ENCODE measurements at regions not wholly inside any gene's neighbourhood (a gene's known extent, or its start where the extent isn't known, plus 50 kb on each side); places are given as distances from the start of the nearest gene placed in this dataset.
"Not testable (repeated sequence)": the region's sequence is repeated elsewhere in the genome, so short reads cannot be mapped to it uniquely, and the experiment has no call there.

DNA sequence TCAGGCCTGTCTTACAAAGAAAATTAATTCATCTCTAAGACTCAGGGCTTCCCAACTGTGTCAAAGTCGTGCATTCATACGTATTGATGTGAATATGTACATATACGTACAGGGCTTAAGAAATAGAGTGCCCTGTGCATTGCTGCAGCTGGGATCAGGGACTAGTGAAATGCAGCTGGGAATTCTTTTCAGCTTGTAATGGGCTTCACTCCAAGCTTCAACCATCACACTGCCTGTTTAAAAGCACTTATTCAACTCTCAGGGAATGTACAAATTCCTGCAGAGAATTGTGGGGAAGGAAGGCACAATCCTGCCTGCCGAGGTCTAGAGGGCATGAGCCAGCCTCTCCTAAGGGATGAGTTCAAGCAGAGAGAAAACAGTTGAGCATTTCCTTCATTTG is 59.6 kb upstream of the MAN2A1 start:
- Histone ChIP-seq H3K4me3 (ENCODE audit: low read length in 2 of 2) (no peak overlapping the region), H3K4me1 (ENCODE audit: insufficient read depth, low read length) (no peaks in the 10 kb centered on the region), H3K27me3 (ENCODE audit: insufficient read depth, low read length) (no peaks in the 10 kb centered on the region), H3K36me3 (ENCODE audit: insufficient read depth, low read length) (no peaks in the 10 kb centered on the region), H3K27ac (ENCODE audit: low read depth, low read length) (no peak overlapping the region), H3K9me3 (ENCODE audit: control insufficient read depth in 1 of 2, low read length in 2 of 2) (no peaks in the 10 kb centered on the region)
- H3K4me1 Mint-ChIP-seq = no peaks in the 10 kb centered on the region
- H3K4me3 Mint-ChIP-seq = no peak overlapping the region
- ChIA-PET CTCF (ENCODE audit: partially characterized antibody) (no interaction called here), POLR2A (ENCODE audit: partially characterized antibody) (no interaction called here)
- H3K27ac Mint-ChIP-seq = no peak overlapping the region
- intact Hi-C loops (cut with micrococcal nuclease) = no loop called here
- no peak for DNase-seq
- peaks cover 12 to 22% of the 10 kb centered on the region in 2 donors for H3K27me3 Mint-ChIP-seq
- H3K9me3 Mint-ChIP-seq = peaks cover 0 to 9% (median 2%) of the 10 kb centered on the region in 8 donors
- no peaks in the 10 kb centered on the region for H3K36me3 Mint-ChIP-seq

DNA sequence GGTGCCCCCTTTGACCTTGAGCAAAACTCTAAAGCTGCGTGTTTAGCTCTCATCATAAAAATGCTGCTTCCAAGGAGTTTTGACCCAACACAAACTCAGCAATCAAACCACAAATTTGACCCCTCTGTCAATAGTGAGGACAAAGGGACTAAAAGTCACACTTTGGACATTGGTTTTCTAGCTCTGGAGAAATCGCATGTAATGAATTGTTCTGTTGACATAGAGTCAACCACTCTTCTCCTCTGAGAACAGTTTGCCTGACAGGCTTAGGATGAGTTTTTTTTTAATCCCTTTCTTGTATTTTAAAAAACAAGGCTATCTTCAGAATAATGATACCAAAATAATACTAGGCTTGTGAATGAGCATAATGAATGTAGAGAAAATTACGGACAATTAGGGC is 61.1 kb upstream of the MAN2A1 start:
- Histone ChIP-seq H3K27me3 (ENCODE audit: insufficient read depth, low read length) (no peaks in the 10 kb centered on the region), H3K4me1 (ENCODE audit: insufficient read depth, low read length) (no peaks in the 10 kb centered on the region), H3K27ac (ENCODE audit: low read depth, low read length) (no peak overlapping the region), H3K9me3 (ENCODE audit: control insufficient read depth in 1 of 2, low read length in 2 of 2) (no peaks in the 10 kb centered on the region), H3K36me3 (ENCODE audit: insufficient read depth, low read length) (no peaks in the 10 kb centered on the region), H3K4me3 (ENCODE audit: low read length in 2 of 2) (no peak overlapping the region)
- no peak overlapping the region for H3K27ac Mint-ChIP-seq
- CTCF ChIA-PET (ENCODE audit: partially characterized antibody) = no interaction called here
- H3K36me3 Mint-ChIP-seq = no peaks in the 10 kb centered on the region
- peaks cover 8 to 19% of the 10 kb centered on the region in 2 donors for H3K27me3 Mint-ChIP-seq
- POLR2A ChIA-PET (ENCODE audit: partially characterized antibody) = no interaction called here
- no peaks in the 10 kb centered on the region for H3K4me1 Mint-ChIP-seq
- peaks cover 0 to 12% (median 3%) of the 10 kb centered on the region in 8 donors for H3K9me3 Mint-ChIP-seq
- intact Hi-C loops (cut with micrococcal nuclease) = no loop called here
- no peak overlapping the region for H3K4me3 Mint-ChIP-seq
- no peak for DNase-seq

DNA sequence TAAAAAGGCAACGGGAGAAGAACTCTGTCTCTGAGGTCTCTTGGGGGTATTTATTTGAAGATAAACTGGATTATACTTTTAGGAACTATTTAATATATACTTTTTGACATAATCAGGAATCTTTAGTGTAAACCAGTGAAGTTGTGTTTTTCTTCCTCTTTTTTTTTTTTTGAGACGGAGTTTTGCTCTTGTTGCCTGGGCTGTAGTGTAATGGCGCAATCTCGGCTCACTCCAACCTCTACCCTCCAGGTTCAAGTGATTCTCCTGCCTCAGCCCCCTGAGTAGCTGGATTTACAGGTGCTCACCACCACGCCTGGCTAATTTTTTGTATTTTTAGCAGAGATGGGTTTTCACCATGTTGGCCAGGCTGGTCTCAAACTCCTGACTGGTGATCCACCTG is 68.5 kb upstream of the MAN2A1 start:
- intact Hi-C loops (cut with micrococcal nuclease); H3K36me3 ChIP-seq (ENCODE audit: insufficient read depth, low read length); H3K4me3 ChIP-seq (ENCODE audit: low read length in 2 of 2); H3K4me1 Mint-ChIP-seq; H3K4me3 Mint-ChIP-seq; POLR2A ChIA-PET (ENCODE audit: partially characterized antibody); H3K9me3 ChIP-seq (ENCODE audit: control insufficient read depth in 1 of 2, low read length in 2 of 2); H3K36me3 Mint-ChIP-seq; CTCF ChIA-PET (ENCODE audit: partially characterized antibody); H3K27me3 ChIP-seq (ENCODE audit: insufficient read depth, low read length); H3K27ac ChIP-seq (ENCODE audit: low read depth, low read length); H3K4me1 ChIP-seq (ENCODE audit: insufficient read depth, low read length); H3K27me3 Mint-ChIP-seq; H3K27ac Mint-ChIP-seq; DNase-seq: not testable (repeated sequence)
- peaks cover 0 to 10% (median 1%) of the 10 kb centered on the region in 8 donors for H3K9me3 Mint-ChIP-seq

DNA sequence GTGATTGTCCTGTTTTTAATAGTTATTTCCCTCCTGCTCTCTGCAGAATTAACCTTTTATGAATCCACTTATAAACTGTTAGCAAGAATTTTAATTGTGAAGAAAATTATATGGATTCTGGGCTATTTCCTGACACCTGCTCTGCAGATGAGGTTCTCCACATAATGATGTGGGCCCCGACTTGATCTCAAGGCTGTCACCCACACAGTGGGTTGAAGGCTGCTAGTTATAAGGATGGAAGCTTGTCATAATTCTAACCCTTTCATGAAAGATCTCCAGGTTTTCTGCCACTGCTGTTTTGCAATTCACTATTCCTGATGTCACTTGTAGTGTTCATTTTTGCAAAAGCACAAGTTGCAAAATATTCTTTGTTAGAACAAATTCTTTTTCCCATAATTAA is 69.1 kb upstream of the MAN2A1 start:
- Histone ChIP-seq H3K9me3 (ENCODE audit: control insufficient read depth in 1 of 2, low read length in 2 of 2) (no peaks in the 10 kb centered on the region), H3K27ac (ENCODE audit: low read depth, low read length) (no peak overlapping the region), H3K27me3 (ENCODE audit: insufficient read depth, low read length) (no peaks in the 10 kb centered on the region), H3K4me1 (ENCODE audit: insufficient read depth, low read length) (no peaks in the 10 kb centered on the region), H3K4me3 (ENCODE audit: low read length in 2 of 2) (no peak overlapping the region), H3K36me3 (ENCODE audit: insufficient read depth, low read length) (no peaks in the 10 kb centered on the region)
- intact Hi-C loops (cut with micrococcal nuclease) = no loop called here
- Mint-ChIP-seq H3K27ac (no peak overlapping the region), H3K4me1 (no peaks in the 10 kb centered on the region), H3K9me3 (peaks cover 0 to 6% (median 0%) of the 10 kb centered on the region in 8 donors), H3K4me3 (no peak overlapping the region), H3K27me3 (peaks cover 1% of the 10 kb centered on the region in 2 donors), H3K36me3 (no peaks in the 10 kb centered on the region)
- CTCF ChIA-PET (ENCODE audit: partially characterized antibody) = no interaction called here
- no peak for DNase-seq
- POLR2A ChIA-PET (ENCODE audit: partially characterized antibody) = no interaction called here

DNA sequence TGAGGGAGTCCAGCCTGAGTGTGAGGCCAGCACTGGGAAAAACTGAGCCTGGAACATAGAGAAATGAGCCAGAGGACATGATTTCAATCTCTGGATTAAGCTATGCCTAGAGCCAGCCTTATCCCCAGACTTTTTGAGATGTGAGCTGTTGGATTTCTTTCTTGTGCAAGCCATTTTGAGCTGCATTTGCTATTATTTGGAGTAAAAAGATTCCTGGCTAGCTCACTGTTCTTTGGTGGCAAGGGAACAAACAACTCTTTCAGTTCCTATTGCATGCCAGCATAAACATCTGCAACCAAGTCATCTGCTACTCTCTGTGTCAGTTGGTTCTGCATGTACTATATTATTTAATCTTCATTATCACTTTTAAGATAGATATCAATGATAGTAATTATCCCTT is 70.1 kb upstream of the MAN2A1 start:
- Histone ChIP-seq H3K27ac (ENCODE audit: low read depth, low read length) (no peak overlapping the region), H3K4me3 (ENCODE audit: low read length in 2 of 2) (no peak overlapping the region), H3K4me1 (ENCODE audit: insufficient read depth, low read length) (no peaks in the 10 kb centered on the region), H3K27me3 (ENCODE audit: insufficient read depth, low read length) (no peaks in the 10 kb centered on the region), H3K36me3 (ENCODE audit: insufficient read depth, low read length) (no peaks in the 10 kb centered on the region), H3K9me3 (ENCODE audit: control insufficient read depth in 1 of 2, low read length in 2 of 2) (no peaks in the 10 kb centered on the region)
- POLR2A ChIA-PET (ENCODE audit: partially characterized antibody) = no interaction called here
- no peak for DNase-seq
- intact Hi-C loops (cut with micrococcal nuclease) = no loop called here
- H3K4me3 Mint-ChIP-seq = no peak overlapping the region
- H3K27ac Mint-ChIP-seq = no peak overlapping the region
- no peaks in the 10 kb centered on the region for H3K4me1 Mint-ChIP-seq
- peaks cover 1% of the 10 kb centered on the region in 2 donors for H3K27me3 Mint-ChIP-seq
- CTCF ChIA-PET (ENCODE audit: partially characterized antibody) = no interaction called here
- H3K9me3 Mint-ChIP-seq = peaks cover 0 to 3% (median 0%) of the 10 kb centered on the region in 8 donors
- no peaks in the 10 kb centered on the region for H3K36me3 Mint-ChIP-seq

DNA sequence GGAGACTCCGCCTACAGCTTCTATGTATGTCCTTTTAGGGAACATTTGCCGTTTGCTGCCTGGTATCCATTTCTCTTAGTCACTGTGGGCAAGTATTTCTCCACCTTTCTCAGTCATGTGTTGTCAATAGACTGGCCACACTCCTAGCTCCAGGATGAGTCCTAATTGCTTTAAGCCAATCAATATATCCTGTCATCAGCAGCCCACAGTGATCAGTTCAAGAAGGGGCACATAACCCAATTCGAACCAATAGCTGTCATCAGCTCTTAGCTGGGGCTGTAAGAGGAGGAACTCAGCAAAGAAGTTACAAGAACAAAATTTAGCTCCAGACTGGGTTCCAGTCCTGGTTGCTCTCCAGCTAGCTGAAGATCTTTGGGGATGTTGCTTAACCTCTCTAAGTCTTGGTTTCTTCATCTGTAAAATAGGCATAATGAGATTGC is 70.7 kb upstream of the MAN2A1 start:
- CTCF ChIA-PET (ENCODE audit: partially characterized antibody) = no interaction called here
- POLR2A ChIA-PET (ENCODE audit: partially characterized antibody) = no interaction called here
- no peaks in the 10 kb centered on the region for H3K36me3 ChIP-seq (ENCODE audit: insufficient read depth, low read length)

DNA sequence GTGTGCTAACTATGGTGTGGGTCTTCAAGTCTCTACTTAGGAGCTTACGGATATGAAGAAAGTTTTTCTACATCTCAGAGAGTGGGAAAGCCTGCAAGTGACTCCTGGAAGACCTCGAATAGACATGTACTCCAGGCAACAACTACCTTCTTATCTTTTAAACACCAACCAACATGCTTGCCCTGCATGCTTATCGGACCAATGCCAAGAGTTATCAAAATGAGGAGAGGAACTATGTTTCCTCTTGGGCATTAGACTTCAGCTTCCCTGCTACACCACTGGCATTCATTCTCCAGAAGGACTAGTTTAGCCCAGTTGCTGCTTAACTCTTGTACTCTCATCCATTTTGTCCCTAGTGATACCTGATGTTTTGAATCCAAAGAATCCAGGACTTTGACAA is 74.7 kb upstream of the MAN2A1 start:
- Histone ChIP-seq H3K27me3 (ENCODE audit: insufficient read depth, low read length) (no peaks in the 10 kb centered on the region), H3K36me3 (ENCODE audit: insufficient read depth, low read length) (no peaks in the 10 kb centered on the region), H3K4me3 (ENCODE audit: low read length in 2 of 2) (no peak overlapping the region), H3K27ac (ENCODE audit: low read depth, low read length) (no peak overlapping the region), H3K4me1 (ENCODE audit: insufficient read depth, low read length) (no peaks in the 10 kb centered on the region), H3K9me3 (ENCODE audit: control insufficient read depth in 1 of 2, low read length in 2 of 2) (no peaks in the 10 kb centered on the region)
- peaks cover 1 to 2% of the 10 kb centered on the region in 2 donors for H3K27me3 Mint-ChIP-seq
- H3K4me1 Mint-ChIP-seq = peaks cover 0 to 2% (median 0%) of the 10 kb centered on the region in 4 donors
- DNase-seq = no peak
- no peaks in the 10 kb centered on the region for H3K36me3 Mint-ChIP-seq
- intact Hi-C loops (cut with micrococcal nuclease) = no loop called here
- no peak overlapping the region for H3K4me3 Mint-ChIP-seq
- peaks cover 0 to 2% (median 0%) of the 10 kb centered on the region in 8 donors for H3K9me3 Mint-ChIP-seq
- ChIA-PET POLR2A (ENCODE audit: partially characterized antibody) (no interaction called here), CTCF (ENCODE audit: partially characterized antibody) (no interaction called here)
- no peak overlapping the region for H3K27ac Mint-ChIP-seq

More for the DNA sequence above, 70.7 kb upstream of the MAN2A1 start:
- DNase-seq = no peak
- no peaks in the 10 kb centered on the region for H3K4me1 ChIP-seq (ENCODE audit: insufficient read depth, low read length)
- intact Hi-C loops (cut with micrococcal nuclease) = no loop called here
- no peak overlapping the region for H3K4me3 ChIP-seq (ENCODE audit: low read length in 2 of 2)
- H3K9me3 ChIP-seq (ENCODE audit: control insufficient read depth in 1 of 2, low read length in 2 of 2) = no peaks in the 10 kb centered on the region
- Mint-ChIP-seq H3K4me1 (no peaks in the 10 kb centered on the region), H3K4me3 (no peak overlapping the region), H3K36me3 (no peaks in the 10 kb centered on the region), H3K27ac (no peak overlapping the region), H3K9me3 (peaks cover 0 to 3% (median 0%) of the 10 kb centered on the region in 8 donors), H3K27me3 (peaks cover 1% of the 10 kb centered on the region in 2 donors)
- no peak overlapping the region for H3K27ac ChIP-seq (ENCODE audit: low read depth, low read length)
- no peaks in the 10 kb centered on the region for H3K27me3 ChIP-seq (ENCODE audit: insufficient read depth, low read length)

DNA sequence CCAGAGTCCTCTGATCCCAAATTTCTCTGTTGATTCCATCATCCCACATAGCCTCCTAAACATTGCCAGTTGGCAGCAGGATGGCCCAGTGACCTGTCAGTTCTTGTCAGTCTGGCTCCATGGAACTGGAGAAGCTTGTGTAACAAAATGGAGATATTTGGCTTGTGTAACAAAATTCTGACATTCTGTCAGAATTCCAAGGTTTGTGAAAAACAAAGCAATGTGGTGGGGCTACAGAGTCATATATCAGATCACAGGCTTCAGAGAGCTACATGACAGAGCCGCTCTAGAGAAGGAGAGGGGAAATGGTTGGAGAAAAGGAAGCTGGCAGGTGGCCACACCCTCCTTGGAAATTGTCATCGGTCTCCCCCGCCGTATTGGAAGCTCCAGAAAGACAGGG is 75.4 kb upstream of the MAN2A1 start:
- intact Hi-C loops (cut with micrococcal nuclease) = no loop called here

More for the DNA sequence above, 75.4 kb upstream of the MAN2A1 start:
- Histone ChIP-seq H3K27me3 (ENCODE audit: insufficient read depth, low read length) (no peaks in the 10 kb centered on the region), H3K4me1 (ENCODE audit: insufficient read depth, low read length) (no peaks in the 10 kb centered on the region), H3K27ac (ENCODE audit: low read depth, low read length) (no peak overlapping the region), H3K4me3 (ENCODE audit: low read length in 2 of 2) (no peak overlapping the region), H3K36me3 (ENCODE audit: insufficient read depth, low read length) (no peaks in the 10 kb centered on the region), H3K9me3 (ENCODE audit: control insufficient read depth in 1 of 2, low read length in 2 of 2) (no peaks in the 10 kb centered on the region)
- H3K4me3 Mint-ChIP-seq = no peak overlapping the region
- ChIA-PET CTCF (ENCODE audit: partially characterized antibody) (no interaction called here), POLR2A (ENCODE audit: partially characterized antibody) (no interaction called here)
- no peaks in the 10 kb centered on the region for H3K36me3 Mint-ChIP-seq
- H3K27me3 Mint-ChIP-seq = peaks cover 1 to 2% of the 10 kb centered on the region in 2 donors
- H3K27ac Mint-ChIP-seq = no peak overlapping the region
- H3K9me3 Mint-ChIP-seq = peaks cover 0 to 2% (median 0%) of the 10 kb centered on the region in 8 donors
- peaks cover 0 to 2% (median 0%) of the 10 kb centered on the region in 4 donors for H3K4me1 Mint-ChIP-seq
- no peak for DNase-seq

Data from CD4-positive, alpha-beta memory T cell (primary cell).